Chondrocyte (in vitro differentiated cells): ENCODE measurements at regions not wholly inside any gene's neighbourhood (a gene's known extent, or its start where the extent isn't known, plus 50 kb on each side); places are given as distances from the start of the nearest gene placed in this dataset.

Experiments
- DNase-seq: peaks from one replicate; pipeline ENCODE4 v3.0.0; 2021; ENCODE audit warnings: mixed read lengths, low spot score
- H3K27ac Mint-ChIP-seq: one replicate; pipeline ENCODE4 v1.8.0; 2021; ENCODE audit warnings: mild to moderate bottlenecking, moderate library complexity, mixed read lengths; ENCODE audit not compliant: unreplicated experiment
- H3K27me3 Mint-ChIP-seq: 2 replicates; pipeline ENCODE4 v1.8.0; 2021; ENCODE audit warnings: low read depth, mixed read lengths
- H3K36me3 Mint-ChIP-seq: 2 replicates; pipeline ENCODE4 v1.8.0; 2021; ENCODE audit warnings: low read depth, mixed read lengths
- H3K4me1 Mint-ChIP-seq: 2 replicates; pipeline ENCODE4 v1.8.0; 2021; ENCODE audit warnings: low read depth, mild to moderate bottlenecking, mixed read lengths
- H3K4me3 Mint-ChIP-seq: one replicate; pipeline ENCODE4 v1.8.0; 2021; ENCODE audit warnings: mild to moderate bottlenecking, moderate library complexity, mixed read lengths; ENCODE audit not compliant: unreplicated experiment
- H3K9me3 Mint-ChIP-seq: 2 replicates; pipeline ENCODE4 v1.8.0; 2021; ENCODE audit warnings: low read depth, mixed read lengths
- TF ChIP-seq, protein P1 (sequence below): fragments of 200-600 bp; sonication (generic); IDR thresholded peaks from 2 replicates; pipeline ENCODE4 v1.5.0; 2021; ENCODE audit warnings: antibody characterized with exemption, mild to moderate bottlenecking, moderate library complexity

DNA sequence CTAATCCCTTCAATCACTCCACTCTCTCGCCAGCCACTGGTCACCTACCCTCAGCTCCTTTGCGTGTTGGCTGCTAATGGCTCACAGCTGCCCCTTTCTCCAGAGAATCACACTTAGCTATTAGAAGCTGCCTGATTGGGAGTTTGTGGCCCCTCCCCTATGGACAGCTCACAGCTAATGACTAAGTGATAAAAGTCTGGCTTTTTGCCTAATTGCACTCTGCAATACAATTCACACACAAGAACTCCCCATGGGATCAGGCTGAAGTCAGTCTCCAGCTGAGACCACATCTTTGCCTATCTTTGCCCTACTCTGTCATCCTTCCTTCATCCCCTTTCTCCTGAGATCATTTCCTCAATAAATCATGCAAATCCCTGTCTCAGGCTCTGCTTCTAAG is 701.9 kb upstream of the RAB6C start:
- Mint-ChIP-seq H3K4me3 (no peak overlapping the region), H3K27ac (no peak overlapping the region), H3K36me3 (no peaks in the 10 kb centered on the region), H3K4me1 (no peaks in the 10 kb centered on the region), H3K9me3 (peaks cover 2% of the 10 kb centered on the region), H3K27me3 (peaks cover 3% of the 10 kb centered on the region)
- TF ChIP-seq, protein P1, sequence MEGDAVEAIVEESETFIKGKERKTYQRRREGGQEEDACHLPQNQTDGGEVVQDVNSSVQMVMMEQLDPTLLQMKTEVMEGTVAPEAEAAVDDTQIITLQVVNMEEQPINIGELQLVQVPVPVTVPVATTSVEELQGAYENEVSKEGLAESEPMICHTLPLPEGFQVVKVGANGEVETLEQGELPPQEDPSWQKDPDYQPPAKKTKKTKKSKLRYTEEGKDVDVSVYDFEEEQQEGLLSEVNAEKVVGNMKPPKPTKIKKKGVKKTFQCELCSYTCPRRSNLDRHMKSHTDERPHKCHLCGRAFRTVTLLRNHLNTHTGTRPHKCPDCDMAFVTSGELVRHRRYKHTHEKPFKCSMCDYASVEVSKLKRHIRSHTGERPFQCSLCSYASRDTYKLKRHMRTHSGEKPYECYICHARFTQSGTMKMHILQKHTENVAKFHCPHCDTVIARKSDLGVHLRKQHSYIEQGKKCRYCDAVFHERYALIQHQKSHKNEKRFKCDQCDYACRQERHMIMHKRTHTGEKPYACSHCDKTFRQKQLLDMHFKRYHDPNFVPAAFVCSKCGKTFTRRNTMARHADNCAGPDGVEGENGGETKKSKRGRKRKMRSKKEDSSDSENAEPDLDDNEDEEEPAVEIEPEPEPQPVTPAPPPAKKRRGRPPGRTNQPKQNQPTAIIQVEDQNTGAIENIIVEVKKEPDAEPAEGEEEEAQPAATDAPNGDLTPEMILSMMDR: no peak
- no peak for DNase-seq

DNA sequence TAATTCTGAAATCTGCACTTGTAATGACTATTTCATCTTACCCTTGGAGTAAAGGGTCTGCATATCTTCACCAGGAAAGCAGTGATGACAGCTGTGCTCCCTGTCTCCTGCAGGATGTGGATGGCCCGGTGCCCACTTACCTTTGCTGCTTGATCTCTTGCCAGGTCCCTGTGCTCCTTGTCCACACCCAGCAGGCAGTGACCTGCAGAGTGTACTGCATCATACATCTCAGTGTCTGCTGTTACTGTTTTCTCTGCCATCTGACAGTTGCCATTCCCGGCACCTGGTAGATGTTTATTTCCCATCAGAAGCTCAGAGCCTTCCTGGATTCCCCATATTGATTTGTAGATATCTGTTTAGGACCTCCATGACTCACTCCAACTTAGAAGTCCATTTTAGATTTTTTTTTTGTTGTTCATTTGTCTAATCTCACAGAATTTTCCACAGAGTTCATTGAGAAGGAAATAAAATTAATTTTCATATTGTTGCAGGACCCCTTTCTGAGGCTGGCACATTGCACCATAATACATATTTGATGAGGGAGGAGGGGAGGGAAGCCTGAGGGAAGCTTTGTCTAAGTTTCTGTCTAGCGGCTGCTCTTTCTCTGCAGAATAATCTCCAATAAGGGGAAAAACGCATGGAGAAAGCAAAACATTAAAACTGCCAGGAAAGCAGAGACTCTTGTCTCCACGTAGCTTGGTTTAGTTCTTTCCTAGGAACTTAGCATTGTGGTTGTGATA is 697.5 kb upstream of the RAB6C start:
- TF ChIP-seq, protein P1: no peak
- Mint-ChIP-seq H3K36me3 (no peaks in the 10 kb centered on the region), H3K27me3 (peaks cover 3% of the 10 kb centered on the region), H3K27ac (no peak overlapping the region), H3K9me3 (peaks cover 10% of the 10 kb centered on the region), H3K4me1 (no peaks in the 10 kb centered on the region), H3K4me3 (no peak overlapping the region)
- no peak for DNase-seq

DNA sequence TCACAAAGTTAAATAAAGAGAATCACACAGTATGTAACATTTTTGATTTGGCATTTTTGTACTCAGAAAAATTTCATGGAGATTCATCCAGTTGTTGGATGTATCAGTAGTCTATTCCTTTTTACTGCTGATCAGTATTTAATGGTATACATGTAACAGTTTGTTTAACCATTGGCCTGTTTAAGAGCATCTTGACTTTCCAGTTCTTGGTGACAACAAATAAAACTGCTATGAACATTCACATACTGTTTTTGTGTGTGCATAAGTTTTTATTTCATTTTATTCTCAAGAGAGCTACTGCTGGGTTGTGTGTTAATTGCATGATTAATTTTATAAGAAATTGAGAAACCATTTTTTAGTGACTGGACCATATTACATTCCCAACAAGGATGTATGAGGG is 694.5 kb upstream of the RAB6C start:
- H3K4me3 Mint-ChIP-seq: no peak overlapping the region
- H3K27me3 Mint-ChIP-seq: peaks cover 3% of the 10 kb centered on the region
- TF ChIP-seq, protein P1: no peak
- H3K36me3 Mint-ChIP-seq: no peaks in the 10 kb centered on the region
- no peak overlapping the region for H3K27ac Mint-ChIP-seq
- DNase-seq: no peak
- H3K4me1 Mint-ChIP-seq: no peaks in the 10 kb centered on the region
- H3K9me3 Mint-ChIP-seq: peaks cover 8% of the 10 kb centered on the region

DNA sequence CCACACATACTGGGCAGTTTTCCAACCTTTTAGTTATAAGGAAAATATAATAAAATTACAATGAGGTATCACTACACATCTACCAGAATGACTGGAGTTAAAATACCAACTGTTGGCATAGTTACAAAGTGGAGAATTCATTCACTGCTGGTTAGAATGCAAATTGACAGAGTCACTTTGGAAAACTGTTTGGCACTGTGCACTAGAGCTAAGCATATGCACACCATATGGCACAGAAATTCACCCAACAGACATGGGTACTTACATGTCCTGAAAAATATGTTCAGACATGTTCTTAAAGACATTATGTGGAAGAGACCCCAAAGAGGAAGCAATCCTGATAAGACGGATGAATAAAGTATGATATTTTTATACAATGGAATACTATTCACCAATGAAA is 686.1 kb upstream of the RAB6C start:
- Mint-ChIP-seq H3K36me3 (no peaks in the 10 kb centered on the region), H3K9me3 (peaks cover 6% of the 10 kb centered on the region), H3K4me1 (no peaks in the 10 kb centered on the region), H3K27ac (no peak overlapping the region), H3K27me3 (peaks cover 5% of the 10 kb centered on the region), H3K4me3 (no peak overlapping the region)
- TF ChIP-seq, protein P1: no peak
- DNase-seq: no peak

DNA sequence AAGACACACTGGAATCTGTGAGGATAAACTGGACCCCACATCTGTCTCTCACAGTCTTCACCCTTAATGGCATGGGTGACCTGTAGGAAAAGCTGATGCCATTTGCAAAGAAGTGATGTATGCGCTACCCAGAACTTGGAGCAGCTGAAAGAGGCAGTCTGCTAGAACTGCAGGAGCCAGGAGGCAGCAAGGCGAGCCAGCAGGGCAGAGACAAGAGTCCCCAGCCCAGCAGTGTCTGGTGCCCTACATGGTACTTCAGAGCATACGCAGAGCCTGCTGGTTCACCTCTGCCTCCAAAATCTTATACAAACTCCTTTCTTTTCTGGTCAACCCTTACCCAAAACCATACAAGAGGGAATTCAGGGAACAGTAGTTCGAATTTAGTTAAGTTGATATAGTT is 683.1 kb upstream of the RAB6C start:
- Mint-ChIP-seq H3K27ac (no peak overlapping the region), H3K27me3 (peaks cover 3% of the 10 kb centered on the region), H3K4me1 (no peaks in the 10 kb centered on the region), H3K4me3 (no peak overlapping the region), H3K36me3 (no peaks in the 10 kb centered on the region), H3K9me3 (peaks cover 6% of the 10 kb centered on the region)
- DNase-seq: no peak
- TF ChIP-seq, protein P1: no peak
